NCI-H82 treated with DMSO at 0.1 percent for 48 hours (cell line): ENCODE measurements at regions not wholly inside any gene's neighbourhood (a gene's known extent, or its start where the extent isn't known, plus 50 kb on each side); places are given as distances from the start of the nearest gene placed in this dataset.
"Not testable (repeated sequence)": the region's sequence is repeated elsewhere in the genome, so short reads cannot be mapped to it uniquely, and the experiment has no call there.

ENCODE experiments used
- DNase-seq: peaks from one replicate; lab custom pipeline; 2025; ENCODE audit not compliant: unreplicated experiment; lab: John Stamatoyannopoulos, UW

- DNase-seq, result no peak
Observed at GRCh38 chr12:85626784-85627171, 209.4 kb downstream of the RASSF9 start.

- DNase-seq, result no peak
Observed at GRCh38 chr12:85627584-85627983, 208.6 kb downstream of the RASSF9 start.

GRCh38 chr12:85628562-85628961, 207.6 kb downstream of the RASSF9 start:
- DNase-seq, result not testable (repeated sequence)

- no peak for DNase-seq
Observed at GRCh38 chr12:85630851-85631250, 205.4 kb downstream of the RASSF9 start.

- DNase-seq, result no peak
Observed at GRCh38 chr12:85632390-85632789, 203.8 kb downstream of the RASSF9 start.

- no peak for DNase-seq
Observed at GRCh38 chr12:85633491-85633890, 202.7 kb downstream of the RASSF9 start.

- no peak for DNase-seq
Observed at GRCh38 chr12:85639834-85640233, 196.4 kb downstream of the RASSF9 start.

GRCh38 chr12:85641796-85642195, 194.4 kb downstream of the RASSF9 start:
- no peak for DNase-seq

GRCh38 chr12:85642288-85642687, 193.9 kb downstream of the RASSF9 start:
- DNase-seq, result no peak

- DNase-seq, result no peak
Observed at GRCh38 chr12:85642808-85643207, 193.4 kb downstream of the RASSF9 start.

- no peak for DNase-seq
Observed at GRCh38 chr12:85644508-85644907, 191.7 kb downstream of the RASSF9 start.

GRCh38 chr12:85653731-85654455, 182.3 kb downstream of the RASSF9 start:
- no peak for DNase-seq

GRCh38 chr12:85654456-85654840, 181.8 kb downstream of the RASSF9 start:
- no peak for DNase-seq

- no peak for DNase-seq
Observed at GRCh38 chr12:85656561-85656960, 179.6 kb downstream of the RASSF9 start.

- no peak for DNase-seq
Observed at GRCh38 chr12:85657251-85657650, 179.0 kb downstream of the RASSF9 start.

GRCh38 chr12:85657836-85658630, 178.2 kb downstream of the RASSF9 start:
- no peak for DNase-seq

GRCh38 chr12:85659754-85660530, 176.3 kb downstream of the RASSF9 start:
- DNase-seq, result no peak

- DNase-seq, result no peak
Observed at GRCh38 chr12:85661461-85662206, 174.6 kb downstream of the RASSF9 start.

- DNase-seq, result no peak
Observed at GRCh38 chr12:85662207-85662602, 174.0 kb downstream of the RASSF9 start.

- DNase-seq, result no peak
Observed at GRCh38 chr12:85663631-85664030, 172.6 kb downstream of the RASSF9 start.

GRCh38 chr12:85664429-85664828, 171.8 kb downstream of the RASSF9 start:
- no peak for DNase-seq
